OCI-LY7 (cell line): ENCODE measurements at regions not wholly inside any gene's neighbourhood (a gene's known extent, or its start where the extent isn't known, plus 50 kb on each side); places are given as distances from the start of the nearest gene placed in this dataset.

Experiments used
- BruUV-seq: library from RNA; stranded (reverse); fragments of 400-500 nt; replicated peaks from 2 replicates; lab custom pipeline; 2021; lab: Mats Ljungman, UMichigan
- CTCF ChIA-PET: fragments of 300-600 bp; sonication (Branson Sonifier 250); formaldehyde crosslinking; loops from one replicate; lab custom pipeline; 2022; ENCODE audit warnings: antibody characterized with exemption; ENCODE audit not compliant: unreplicated experiment; lab: Charles Lee
- POLR2A ChIA-PET: fragments of 300-600 bp; sonication (Branson Sonifier 250); formaldehyde crosslinking; loops from one replicate; lab custom pipeline; 2022; ENCODE audit warnings: antibody characterized with exemption; lab: Charles Lee
- DNase-seq: peaks from one replicate; pipeline ENCODE4 v3.0.0-alpha.2; 2015; ENCODE audit warnings: low spot score
- H2AFZ ChIP-seq: fragments of 200-600 bp; sonication (generic), shearing (Covaris generic); 2 replicates; pipeline ENCODE4 v1.6.1; 2014; ENCODE audit warnings: mild to moderate bottlenecking, antibody characterized with exemption, low read length, moderate library complexity
- H3K27ac ChIP-seq: fragments of 200-600 bp; sonication (generic); 2 replicates; pipeline ENCODE4 v1.5.1; 2014; ENCODE audit warnings: mixed run types, low read depth, mild to moderate bottlenecking, moderate library complexity, low read length, inconsistent platforms; ENCODE audit not compliant: poor library complexity, severe bottlenecking
- H3K36me3 ChIP-seq: fragments of 200-600 bp; sonication (generic); 2 replicates; pipeline ENCODE4 v1.6.1; 2014; ENCODE audit warnings: mild to moderate bottlenecking, antibody characterized with exemption, low read length, moderate library complexity, mixed read lengths; ENCODE audit not compliant: insufficient read depth
- H3K4me1 ChIP-seq: fragments of 200-600 bp; sonication (generic); 2 replicates; pipeline ENCODE4 v1.5.1; 2014; ENCODE audit warnings: mild to moderate bottlenecking, low read length; ENCODE audit not compliant: insufficient read depth, poor library complexity, severe bottlenecking
- H3K4me2 ChIP-seq: fragments of 200-600 bp; sonication (generic); 2 replicates; pipeline ENCODE4 v1.6.1; 2014; ENCODE audit warnings: mild to moderate bottlenecking, low read length
- H3K4me3 ChIP-seq: fragments of 200-600 bp; sonication (generic); 2 replicates; pipeline ENCODE4 v1.5.1; 2014; ENCODE audit warnings: mild to moderate bottlenecking, low read depth, low read length; ENCODE audit not compliant: poor library complexity, severe bottlenecking
- H3K79me2 ChIP-seq: fragments of 200-600 bp; sonication (generic); 2 replicates; pipeline ENCODE4 v1.6.1; 2016; ENCODE audit warnings: low read depth, mild to moderate bottlenecking, low read length, moderate library complexity, mixed read lengths; ENCODE audit not compliant: insufficient read depth
- H3K9me2 ChIP-seq: fragments of 200-600 bp; sonication (generic); 2 replicates; pipeline ENCODE4 v1.6.1; 2016; ENCODE audit warnings: mild to moderate bottlenecking, low read length, mixed read lengths; ENCODE audit not compliant: insufficient read depth
- H3K9me3 ChIP-seq: fragments of 200-600 bp; sonication (generic); 2 replicates; pipeline ENCODE4 v1.6.1; 2014; ENCODE audit warnings: mild to moderate bottlenecking, mixed run types, low read length, mixed read lengths
- H4K20me1 ChIP-seq: fragments of 200-600 bp; sonication (generic); 2 replicates; pipeline ENCODE4 v1.6.1; 2014; ENCODE audit warnings: mild to moderate bottlenecking, antibody characterized with exemption, low read length, moderate library complexity, mixed read lengths; ENCODE audit not compliant: insufficient read depth
- EZH2phosphoT487 ChIP-seq: fragments of 200-600 bp; sonication (generic); IDR thresholded peaks from 2 replicates; pipeline ENCODE4 v1.6.1; 2018; ENCODE audit warnings: low read depth, borderline replicate concordance, mild to moderate bottlenecking, mixed run types, antibody characterized with exemption, low read length, moderate library complexity, mixed read lengths
- intact Hi-C: fragments of 100-400 bp; cut with micrococcal nuclease; formaldehyde crosslinking; loops from one replicate; pipeline ENCODE4 v1.10.0; 2022; ENCODE audit not compliant: unreplicated experiment
- TF ChIP-seq, protein P1 (sequence below): fragments of 200-600 bp; sonication (generic); conservative IDR thresholded peaks from 2 replicates; pipeline ENCODE4 v1.5.1; 2014; ENCODE audit warnings: mild to moderate bottlenecking, antibody characterized with exemption, low read length, moderate library complexity, mixed read lengths

DNA sequence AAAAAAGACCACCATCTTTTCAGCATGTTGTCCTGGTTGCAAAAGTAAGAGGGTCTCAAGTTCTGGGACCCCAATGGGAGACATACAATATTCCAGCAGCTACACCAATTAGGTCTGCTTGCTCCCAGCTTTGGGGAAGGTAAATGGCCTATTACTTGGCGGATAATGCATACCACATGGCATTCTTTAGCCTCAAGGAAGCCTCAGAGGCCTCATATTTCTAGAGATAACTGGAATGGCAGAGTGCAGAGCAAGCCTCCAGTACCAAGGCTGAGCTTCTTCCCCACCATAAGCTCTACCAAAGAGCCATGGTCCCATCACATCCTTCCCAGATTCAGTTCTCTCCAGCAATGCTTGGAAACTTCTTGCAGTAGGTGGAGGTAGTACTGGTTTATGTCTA is 493.8 kb downstream of the SHQ1 start:
- POLR2A ChIA-PET, result no interaction called here

DNA sequence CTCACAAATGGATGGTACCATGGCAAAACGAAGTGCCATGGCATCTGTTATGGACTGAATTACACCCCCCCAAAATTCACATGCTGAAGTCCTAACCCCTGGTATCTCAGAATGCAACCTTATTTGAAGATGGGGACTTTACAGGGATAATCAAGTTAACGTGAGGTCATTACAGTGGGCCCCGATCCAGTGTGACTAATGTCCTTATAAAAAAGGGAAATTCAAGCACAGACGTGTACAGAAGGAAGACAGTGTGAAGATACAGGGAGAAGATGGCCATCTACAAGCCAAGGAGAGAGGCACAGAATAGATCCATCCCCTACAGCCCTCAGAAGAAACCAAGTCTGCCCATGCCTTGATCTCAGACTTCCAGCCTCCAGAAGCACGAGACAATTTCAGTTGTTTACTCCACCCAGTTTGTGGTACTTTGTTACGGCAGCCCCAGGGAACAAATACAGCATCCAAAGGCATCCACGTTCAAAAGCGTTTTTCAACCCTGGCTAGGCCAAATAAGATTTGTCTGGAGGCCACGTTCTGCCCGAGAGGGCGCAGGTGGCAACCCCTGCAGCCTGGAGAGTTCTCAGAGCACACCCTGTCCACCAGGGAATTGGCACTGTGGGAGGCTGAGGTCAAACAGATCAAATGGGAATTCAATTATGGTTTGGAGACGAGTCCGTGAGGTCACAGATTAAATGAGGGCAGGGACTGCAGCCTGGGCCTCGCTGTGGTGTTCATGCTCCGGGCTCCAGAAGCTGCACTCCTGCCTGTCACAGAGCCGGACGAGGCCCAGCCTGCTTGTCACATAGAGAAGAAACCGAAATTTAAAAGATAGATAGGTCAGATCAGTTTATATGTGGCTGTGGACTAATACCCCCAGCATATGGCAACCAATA is 494.8 kb downstream of the SHQ1 start:
- Histone ChIP-seq H3K4me2 (no peak overlapping the region), H3K36me3 (no peaks in the 10 kb centered on the region), H3K9me2 (no peaks in the 10 kb centered on the region), H3K9me3 (no peaks in the 10 kb centered on the region), H3K27ac (no peak overlapping the region), H3K79me2 (no peaks in the 10 kb centered on the region), H2AFZ (no peak overlapping the region), H3K4me1 (no peaks in the 10 kb centered on the region), H3K4me3 (no peak overlapping the region), H4K20me1 (no peaks in the 10 kb centered on the region)
- DNase-seq, result no peak
- CTCF ChIA-PET, result no interaction called here
- no TSS peak for BruUV-seq
- POLR2A ChIA-PET, result no interaction called here
- intact Hi-C loops, result no loop called here
- TF ChIP-seq EZH2phosphoT487, result no peak

More for the DNA sequence above, 493.8 kb downstream of the SHQ1 start:
- no peak for DNase-seq
- Histone ChIP-seq H3K27ac (no peak overlapping the region), H3K36me3 (no peaks in the 10 kb centered on the region), H4K20me1 (no peaks in the 10 kb centered on the region), H3K79me2 (no peaks in the 10 kb centered on the region), H3K4me2 (no peak overlapping the region), H3K9me3 (no peaks in the 10 kb centered on the region), H3K9me2 (no peaks in the 10 kb centered on the region), H3K4me1 (no peaks in the 10 kb centered on the region), H2AFZ (no peak overlapping the region), H3K4me3 (no peak overlapping the region)
- CTCF ChIA-PET, result no interaction called here
- intact Hi-C loops, result no loop called here
- no TSS peak for BruUV-seq
- no peak for TF ChIP-seq EZH2phosphoT487
- TF ChIP-seq, protein P1, sequence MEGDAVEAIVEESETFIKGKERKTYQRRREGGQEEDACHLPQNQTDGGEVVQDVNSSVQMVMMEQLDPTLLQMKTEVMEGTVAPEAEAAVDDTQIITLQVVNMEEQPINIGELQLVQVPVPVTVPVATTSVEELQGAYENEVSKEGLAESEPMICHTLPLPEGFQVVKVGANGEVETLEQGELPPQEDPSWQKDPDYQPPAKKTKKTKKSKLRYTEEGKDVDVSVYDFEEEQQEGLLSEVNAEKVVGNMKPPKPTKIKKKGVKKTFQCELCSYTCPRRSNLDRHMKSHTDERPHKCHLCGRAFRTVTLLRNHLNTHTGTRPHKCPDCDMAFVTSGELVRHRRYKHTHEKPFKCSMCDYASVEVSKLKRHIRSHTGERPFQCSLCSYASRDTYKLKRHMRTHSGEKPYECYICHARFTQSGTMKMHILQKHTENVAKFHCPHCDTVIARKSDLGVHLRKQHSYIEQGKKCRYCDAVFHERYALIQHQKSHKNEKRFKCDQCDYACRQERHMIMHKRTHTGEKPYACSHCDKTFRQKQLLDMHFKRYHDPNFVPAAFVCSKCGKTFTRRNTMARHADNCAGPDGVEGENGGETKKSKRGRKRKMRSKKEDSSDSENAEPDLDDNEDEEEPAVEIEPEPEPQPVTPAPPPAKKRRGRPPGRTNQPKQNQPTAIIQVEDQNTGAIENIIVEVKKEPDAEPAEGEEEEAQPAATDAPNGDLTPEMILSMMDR, result no peak

DNA sequence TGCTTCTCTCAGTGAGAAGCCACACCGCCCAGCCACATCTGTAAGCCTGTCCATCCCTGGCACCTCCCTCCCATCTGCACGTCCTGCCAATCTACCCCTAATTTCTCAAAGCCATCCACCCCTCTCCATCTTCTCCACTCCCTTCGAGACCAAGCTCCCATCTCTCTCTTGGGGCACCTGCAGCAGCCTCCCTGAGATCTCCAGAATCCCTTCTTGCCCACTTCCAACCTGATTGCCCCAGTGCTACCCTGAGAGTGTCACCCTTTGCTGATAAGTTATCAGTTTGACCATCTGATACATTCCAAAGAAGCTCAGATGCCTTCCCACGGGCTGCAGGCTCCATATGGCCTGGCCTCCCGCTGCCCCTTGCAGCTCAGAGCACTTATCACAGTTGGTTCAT is 496.1 kb downstream of the SHQ1 start:
- no peaks in the 10 kb centered on the region for H3K9me2 ChIP-seq
- H2AFZ ChIP-seq, result no peak overlapping the region
- ChIA-PET POLR2A (no interaction called here), CTCF (no interaction called here)
- intact Hi-C loops, result no loop called here
- TF ChIP-seq, protein P1, result no peak
- no peak for TF ChIP-seq EZH2phosphoT487
- H3K27ac ChIP-seq, result no peak overlapping the region
- H3K9me3 ChIP-seq, result no peaks in the 10 kb centered on the region
- DNase-seq, result no peak
- no peaks in the 10 kb centered on the region for H3K36me3 ChIP-seq
- no peak overlapping the region for H3K4me2 ChIP-seq
- H4K20me1 ChIP-seq, result no peaks in the 10 kb centered on the region
- no peak overlapping the region for H3K4me3 ChIP-seq
- no peaks in the 10 kb centered on the region for H3K79me2 ChIP-seq
- BruUV-seq, result no TSS peak
- H3K4me1 ChIP-seq, result no peaks in the 10 kb centered on the region
